NCI-H2029 (cell line): ENCODE measurements at regions not wholly inside any gene's neighbourhood (a gene's known extent, or its start where the extent isn't known, plus 50 kb on each side); places are given as distances from the start of the nearest gene placed in this dataset.

ENCODE experiments used
- DNase-seq: peaks from one replicate; lab custom pipeline; 2025; lab: John Stamatoyannopoulos, UW

GRCh38 chr3:73745526-73746191 is 120.9 kb upstream of the PDZRN3 start:
- DNase-seq, result no peak

- DNase-seq, result no peak
Observed at GRCh38 chr3:73743551-73743950, 118.8 kb upstream of the PDZRN3 start.

- DNase-seq, result no peak
Observed at GRCh38 chr3:73739791-73740453, 115.2 kb upstream of the PDZRN3 start.

GRCh38 chr3:73738711-73739110 is 114.0 kb upstream of the PDZRN3 start:
- DNase-seq, result no peak

- no peak for DNase-seq
Observed at GRCh38 chr3:73734211-73735089, 109.7 kb upstream of the PDZRN3 start.

DNA sequence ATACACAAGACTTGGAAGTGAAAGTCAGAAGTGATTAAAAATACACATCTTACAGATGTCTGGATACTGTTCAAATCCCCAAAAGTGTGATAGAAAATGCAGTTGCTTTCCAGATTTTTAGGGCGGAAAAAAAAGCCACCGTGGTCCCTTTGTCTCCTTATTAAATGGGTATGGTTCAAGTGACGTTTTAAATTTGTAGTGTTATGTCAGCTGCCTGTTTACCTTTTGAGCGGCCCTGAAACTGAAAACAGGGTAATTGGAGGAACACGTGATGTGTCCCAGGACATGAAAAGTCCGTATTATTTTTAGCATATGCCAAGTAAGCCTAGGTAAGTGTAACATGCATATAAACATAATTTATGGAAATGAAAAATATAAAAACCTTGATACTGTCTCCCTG is 109.0 kb upstream of the PDZRN3 start:
- no peak for DNase-seq

GRCh38 chr3:73729969-73730440 is 105.3 kb upstream of the PDZRN3 start:
- no peak for DNase-seq

DNA sequence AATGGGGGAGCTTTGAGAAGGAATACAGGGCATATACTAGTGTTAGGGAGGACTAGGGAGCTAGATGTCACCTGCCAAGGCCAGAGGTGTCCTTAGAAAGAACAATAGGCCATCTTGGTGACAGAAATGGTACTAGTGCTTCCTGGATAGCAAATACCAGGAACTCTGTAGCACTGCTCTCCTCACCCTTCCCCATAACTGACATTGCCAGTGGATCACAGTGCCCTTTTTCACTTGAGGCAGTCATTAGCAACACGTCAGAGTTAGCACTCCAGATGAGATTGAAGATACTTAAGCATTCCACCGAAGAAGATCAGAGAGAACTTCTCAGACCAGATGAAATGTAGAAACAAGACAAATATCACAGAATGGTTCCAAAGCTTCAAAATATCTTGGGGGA is 103.1 kb upstream of the PDZRN3 start:
- no peak for DNase-seq

GRCh38 chr3:73727117-73727821 is 102.5 kb upstream of the PDZRN3 start:
- DNase-seq, result no peak

DNA sequence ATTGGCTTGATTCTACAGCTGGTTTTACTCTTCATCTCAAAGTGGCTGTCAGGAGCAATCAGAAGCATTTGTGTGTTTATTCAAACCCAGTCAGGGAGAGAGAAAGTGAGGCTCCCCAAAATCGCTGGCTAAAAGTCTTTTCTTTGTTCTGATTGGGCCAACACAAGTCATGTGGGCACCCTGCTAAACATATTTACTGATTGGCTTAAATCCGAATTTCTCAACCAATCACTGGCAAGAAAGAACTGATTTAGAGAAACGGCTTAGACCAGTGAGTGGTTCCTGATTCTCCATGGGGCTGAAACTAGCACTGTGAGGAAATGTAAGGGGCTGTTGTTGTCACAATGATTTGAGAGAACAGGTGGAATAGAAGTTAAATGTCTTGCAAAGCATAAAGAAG is 98.9 kb upstream of the PDZRN3 start:
- DNase-seq, result no peak

- DNase-seq, result no peak
Observed at GRCh38 chr3:73719861-73720260, 95.1 kb upstream of the PDZRN3 start.

GRCh38 chr3:73719413-73719851 is 94.7 kb upstream of the PDZRN3 start:
- DNase-seq, result no peak

- DNase-seq, result no peak
Observed at GRCh38 chr3:73718326-73719110, 93.8 kb upstream of the PDZRN3 start.

DNA sequence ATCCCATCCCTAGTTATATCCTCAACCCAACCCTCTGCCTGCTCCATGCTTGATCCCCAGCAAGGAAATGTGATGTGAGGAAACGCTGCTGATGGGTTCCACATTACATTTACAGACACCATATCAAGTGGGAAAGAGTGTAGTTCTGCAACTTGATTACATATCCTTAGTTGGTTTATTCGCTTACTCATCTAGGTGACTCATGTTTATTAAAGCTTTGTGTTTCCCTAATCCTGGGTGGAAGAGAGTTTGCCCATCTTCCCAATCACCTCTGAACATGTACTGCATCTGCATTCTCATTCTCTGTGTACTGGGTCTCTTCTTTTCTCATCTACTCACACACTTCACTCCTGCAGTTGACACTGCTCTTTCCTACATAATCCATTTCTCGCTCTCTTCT is 91.7 kb upstream of the PDZRN3 start:
- DNase-seq, result no peak

GRCh38 chr3:73710340-73710739 is 85.6 kb upstream of the PDZRN3 start:
- no peak for DNase-seq

- no peak for DNase-seq
Observed at GRCh38 chr3:73709712-73710111, 85.0 kb upstream of the PDZRN3 start.

DNA sequence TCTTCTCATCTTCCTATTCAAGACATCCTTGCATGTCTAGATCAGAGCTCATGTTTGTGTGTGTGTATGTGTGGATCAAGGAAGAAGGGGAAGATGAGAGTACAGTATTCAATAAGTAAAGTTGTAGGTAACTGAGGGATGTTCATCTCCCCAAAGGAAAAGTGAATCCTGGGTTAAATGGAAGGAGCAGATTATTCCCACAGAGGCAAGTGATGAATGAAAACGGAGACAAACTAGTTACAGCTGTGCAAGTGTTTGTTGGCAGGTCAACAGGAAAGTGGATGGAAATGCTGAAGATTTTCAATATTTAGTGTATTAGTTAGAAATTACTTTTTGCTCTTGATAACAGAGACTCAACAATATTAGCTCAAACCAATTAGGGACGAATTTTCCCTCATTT is 84.2 kb upstream of the PDZRN3 start:
- no peak for DNase-seq

GRCh38 chr3:73707772-73708171 is 83.0 kb upstream of the PDZRN3 start:
- no peak for DNase-seq

DNA sequence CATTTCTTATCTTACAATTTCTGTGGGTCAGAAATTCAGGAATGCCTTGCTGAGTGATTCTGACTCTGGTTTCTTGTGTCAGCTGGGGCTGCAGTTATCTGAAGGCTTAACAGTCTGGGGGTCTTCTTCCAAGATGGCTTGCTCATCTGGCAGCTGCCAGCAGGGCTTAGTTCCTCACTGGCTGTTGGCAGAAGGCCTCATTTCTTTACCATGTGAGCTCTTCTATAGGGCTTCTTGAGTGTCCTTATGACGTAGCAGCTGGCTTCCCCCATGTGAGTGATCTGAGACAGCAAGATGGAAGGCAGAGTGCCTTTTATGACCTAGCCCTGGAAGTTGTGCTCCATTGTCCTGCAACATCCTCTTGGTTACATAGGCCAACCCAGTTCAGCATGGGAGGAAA is 82.0 kb upstream of the PDZRN3 start:
- no peak for DNase-seq

DNA sequence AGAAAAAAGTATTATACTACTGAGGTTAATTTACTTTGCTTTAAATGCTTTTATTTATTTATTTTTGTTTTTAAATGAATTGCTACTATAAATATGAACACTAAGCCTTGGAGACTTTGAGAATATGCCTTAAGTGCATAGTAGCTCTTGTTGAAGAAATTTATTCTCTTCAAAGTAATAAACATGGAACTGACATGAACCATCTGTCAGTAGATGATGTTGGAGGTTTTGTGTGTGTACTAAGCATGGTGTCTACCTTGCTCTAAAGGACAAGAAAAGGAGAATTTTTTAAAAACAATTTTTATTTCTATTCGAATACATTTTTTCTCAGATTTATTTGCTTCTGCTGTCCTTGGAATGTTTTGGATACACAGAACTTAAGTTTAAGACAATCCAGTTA is 81.1 kb upstream of the PDZRN3 start:
- no peak for DNase-seq

GRCh38 chr3:73699327-73699726 is 74.6 kb upstream of the PDZRN3 start:
- no peak for DNase-seq
